ENCODE measurements at regions not wholly inside any gene's neighbourhood (a gene's known extent, or its start where the extent isn't known, plus 50 kb on each side); places are given as distances from the start of the nearest gene placed in this dataset.
"Not testable (repeated sequence)": the region's sequence is repeated elsewhere in the genome, so short reads cannot be mapped to it uniquely, and the experiment has no call there.

- Mint-ChIP-seq H3K9me3 (ENCODE audit: unreplicated experiment) (no peaks in the 10 kb centered on the region), H3K27ac (ENCODE audit: unreplicated experiment) (no peak overlapping the region), H3K4me1 (ENCODE audit: unreplicated experiment) (no peaks in the 10 kb centered on the region), H3K27me3 (ENCODE audit: unreplicated experiment) (peaks cover 1% of the 10 kb centered on the region), H3K4me3 (ENCODE audit: unreplicated experiment) (no peak overlapping the region), H3K36me3 (ENCODE audit: low read depth, unreplicated experiment) (no peaks in the 10 kb centered on the region)
- no peak for DNase-seq (ENCODE audit: low spot score)
- no peak for TF ChIP-seq CTCF (IDR thresholded peaks at IDR 0.05; ENCODE audit: unreplicated experiment)
These were observed 1061.9 kb upstream of the CDH18 start for GRCh38 chr5:21049901-21050300.

- no peak for TF ChIP-seq CTCF (IDR thresholded peaks at IDR 0.05; ENCODE audit: unreplicated experiment)
- no peak for DNase-seq (ENCODE audit: low spot score)
- peaks cover 4% of the 10 kb centered on the region for H3K4me1 Mint-ChIP-seq (ENCODE audit: unreplicated experiment)
- H3K4me3 Mint-ChIP-seq (ENCODE audit: unreplicated experiment): no peak overlapping the region
- no peaks in the 10 kb centered on the region for H3K36me3 Mint-ChIP-seq (ENCODE audit: low read depth, unreplicated experiment)
- H3K27ac Mint-ChIP-seq (ENCODE audit: unreplicated experiment): no peak overlapping the region
- no peaks in the 10 kb centered on the region for H3K27me3 Mint-ChIP-seq (ENCODE audit: unreplicated experiment)
- H3K9me3 Mint-ChIP-seq (ENCODE audit: unreplicated experiment): no peaks in the 10 kb centered on the region
These were observed 1043.0 kb upstream of the CDH18 start for GRCh38 chr5:21030981-21031380.

GRCh38 chr5:21024966-21025365 lies 1037.0 kb upstream of the CDH18 start:
- no peak for DNase-seq (ENCODE audit: low spot score)
- no peak overlapping the region for H3K27ac Mint-ChIP-seq (ENCODE audit: unreplicated experiment)
- H3K9me3 Mint-ChIP-seq (ENCODE audit: unreplicated experiment): no peaks in the 10 kb centered on the region
- no peak overlapping the region for H3K4me3 Mint-ChIP-seq (ENCODE audit: unreplicated experiment)
- no peaks in the 10 kb centered on the region for H3K36me3 Mint-ChIP-seq (ENCODE audit: low read depth, unreplicated experiment)
- H3K4me1 Mint-ChIP-seq (ENCODE audit: unreplicated experiment): no peaks in the 10 kb centered on the region
- TF ChIP-seq CTCF (IDR thresholded peaks at IDR 0.05; ENCODE audit: unreplicated experiment): no peak
- no peaks in the 10 kb centered on the region for H3K27me3 Mint-ChIP-seq (ENCODE audit: unreplicated experiment)

- H3K4me3 Mint-ChIP-seq (ENCODE audit: unreplicated experiment): no peak overlapping the region
- H3K4me1 Mint-ChIP-seq (ENCODE audit: unreplicated experiment): no peaks in the 10 kb centered on the region
- H3K9me3 Mint-ChIP-seq (ENCODE audit: unreplicated experiment): no peaks in the 10 kb centered on the region
- TF ChIP-seq CTCF (IDR thresholded peaks at IDR 0.05; ENCODE audit: unreplicated experiment): no peak
- peaks cover 3% of the 10 kb centered on the region for H3K27me3 Mint-ChIP-seq (ENCODE audit: unreplicated experiment)
- no peak for DNase-seq (ENCODE audit: low spot score)
- no peak overlapping the region for H3K27ac Mint-ChIP-seq (ENCODE audit: unreplicated experiment)
- no peaks in the 10 kb centered on the region for H3K36me3 Mint-ChIP-seq (ENCODE audit: low read depth, unreplicated experiment)
These were observed 1025.2 kb upstream of the CDH18 start for GRCh38 chr5:21013237-21013636.

GRCh38 chr5:21007781-21008180 lies 1019.8 kb upstream of the CDH18 start:
- no peak for TF ChIP-seq CTCF (IDR thresholded peaks at IDR 0.05; ENCODE audit: unreplicated experiment)
- H3K36me3 Mint-ChIP-seq (ENCODE audit: low read depth, unreplicated experiment): no peaks in the 10 kb centered on the region
- no peak for DNase-seq (ENCODE audit: low spot score)
- H3K4me1 Mint-ChIP-seq (ENCODE audit: unreplicated experiment): no peaks in the 10 kb centered on the region
- no peaks in the 10 kb centered on the region for H3K9me3 Mint-ChIP-seq (ENCODE audit: unreplicated experiment)
- no peaks in the 10 kb centered on the region for H3K27me3 Mint-ChIP-seq (ENCODE audit: unreplicated experiment)
- H3K4me3 Mint-ChIP-seq (ENCODE audit: unreplicated experiment): no peak overlapping the region
- H3K27ac Mint-ChIP-seq (ENCODE audit: unreplicated experiment): no peak overlapping the region

DNA sequence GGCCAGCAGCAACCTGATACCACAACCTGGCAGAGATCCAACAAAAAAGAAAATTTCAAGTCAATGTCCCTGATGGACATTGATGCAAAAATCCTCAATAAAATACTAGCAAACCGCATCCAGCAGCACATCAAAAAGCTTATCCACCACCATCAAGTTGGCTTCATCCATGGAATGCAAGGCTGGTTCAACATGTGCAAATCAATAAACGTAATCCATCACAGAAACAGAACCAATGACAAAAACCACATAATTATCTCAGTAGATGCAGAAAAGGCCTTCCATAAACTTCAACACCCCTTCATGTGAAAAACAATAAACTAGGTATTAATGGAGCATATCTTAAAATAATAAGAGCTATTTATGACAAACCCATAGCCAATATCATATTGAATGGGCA lies 1000.9 kb upstream of the CDH18 start:
- H3K27me3 Mint-ChIP-seq (ENCODE audit: unreplicated experiment); H3K36me3 Mint-ChIP-seq (ENCODE audit: low read depth, unreplicated experiment); H3K27ac Mint-ChIP-seq (ENCODE audit: unreplicated experiment); DNase-seq (ENCODE audit: low spot score); H3K4me1 Mint-ChIP-seq (ENCODE audit: unreplicated experiment); H3K9me3 Mint-ChIP-seq (ENCODE audit: unreplicated experiment); H3K4me3 Mint-ChIP-seq (ENCODE audit: unreplicated experiment): not testable (repeated sequence)
